Tibial artery (tissue), 4 donors: ENCODE measurements at regions not wholly inside any gene's neighbourhood (a gene's known extent, or its start where the extent isn't known, plus 50 kb on each side); places are given as distances from the start of the nearest gene placed in this dataset.

Source experiments
- DNase-seq, 2 donors: peaks; one replicate each; pipeline ENCODE4 v3.0.0-alpha.2; 2019
- H3K27ac ChIP-seq, 2 donors: fragments of 200-600 bp; sonication (generic) in 1 of 2; 1 replicate in 1 of 2; 2 replicates in 1 of 2; pipeline ENCODE4 v1.5.1; 2018 to 2019; ENCODE audit warnings: mild to moderate bottlenecking in 1 of 2
- H3K27me3 ChIP-seq, 2 donors: fragments of 200-600 bp; sonication (generic) in 1 of 2; one replicate each; pipeline versions ENCODE4 v1.5.1 to v1.6.0; 2016 to 2019
- H3K36me3 ChIP-seq, 3 donors: fragments of 200-600 bp; sonication (generic) in 2 of 3; one replicate each; pipeline ENCODE4 v1.5.1; 2016 to 2019; ENCODE audit warnings: mild to moderate bottlenecking in 2 of 3
- H3K4me1 ChIP-seq, 4 donors: fragments of 200-600 bp; sonication (generic) in 2 of 4; 1 replicate in 3 of 4; 2 replicates in 1 of 4; pipeline ENCODE4 v1.5.1; 2016 to 2019
- H3K4me3 ChIP-seq, 2 donors: fragments of 200-600 bp; sonication (generic) in 1 of 2; 1 replicate in 1 of 2; 2 replicates in 1 of 2; pipeline ENCODE4 v1.5.1; 2018 to 2019; ENCODE audit warnings: mild to moderate bottlenecking in 2 of 2
- H3K9me3 ChIP-seq, 3 donors: fragments of 200-600 bp; sonication (generic) in 1 of 3; one replicate each; pipeline ENCODE4 v1.5.1; 2016 to 2019
- CTCF ChIP-seq, 2 experiments: fragments of 200-600 bp in 1 of 2; fragments of 450-650 bp in 1 of 2; IDR thresholded peaks; one replicate each; pipeline ENCODE4 v1.5.1; 2017 to 2019; ENCODE audit warnings: antibody characterized with exemption in 2 of 2, mild to moderate bottlenecking in 1 of 2, moderate library complexity in 1 of 2
- intact Hi-C: fragments of 100-400 bp; cut with DNase I; formaldehyde crosslinking; loops from one replicate; pipeline ENCODE4 v1.15.0; 2023; ENCODE audit warnings: low total_unique reads

- Histone ChIP-seq H3K4me3 (peak overlapping the region in 1 of 2 donors; percentile 22), H3K36me3 (no peaks in the 10 kb centered on the region), H3K27me3 (no peaks in the 10 kb centered on the region), H3K9me3 (no peaks in the 10 kb centered on the region), H3K27ac (peak overlapping the region; percentile 47 to 65), H3K4me1 (peaks cover 0 to 29% (median 24%) of the 10 kb centered on the region in 4 donors)
- DNase-seq: no peak
- intact Hi-C loops: no loop called here
- no peak for TF ChIP-seq CTCF (IDR thresholded peaks at IDR 0.05)
Measured at GRCh38 chr6:139472351-139473015, 98.0 kb upstream of the CITED2 start.

GRCh38 chr6:139470997-139471396 lies 96.5 kb upstream of the CITED2 start:
- Histone ChIP-seq H3K4me1 (peaks cover 0 to 29% (median 24%) of the 10 kb centered on the region in 4 donors), H3K27ac (no peak overlapping the region), H3K27me3 (no peaks in the 10 kb centered on the region), H3K36me3 (no peaks in the 10 kb centered on the region), H3K9me3 (no peaks in the 10 kb centered on the region), H3K4me3 (no peak overlapping the region)
- intact Hi-C loops: no loop called here
- no peak for DNase-seq
- no peak for TF ChIP-seq CTCF (IDR thresholded peaks at IDR 0.05)

- intact Hi-C loops: no loop called here
- no peak overlapping the region for H3K4me3 ChIP-seq
- H3K9me3 ChIP-seq: no peaks in the 10 kb centered on the region
- DNase-seq: no peak
- TF ChIP-seq CTCF (IDR thresholded peaks at IDR 0.05): no peak
- H3K27me3 ChIP-seq: no peaks in the 10 kb centered on the region
- H3K36me3 ChIP-seq: no peaks in the 10 kb centered on the region
- H3K4me1 ChIP-seq: peaks cover 0 to 11% (median 8%) of the 10 kb centered on the region in 4 donors
- no peak overlapping the region for H3K27ac ChIP-seq
Measured at GRCh38 chr6:139468178-139468819, 93.9 kb upstream of the CITED2 start.

- Histone ChIP-seq H3K27ac (no peak overlapping the region), H3K36me3 (no peaks in the 10 kb centered on the region), H3K4me1 (no peaks in the 10 kb centered on the region), H3K9me3 (no peaks in the 10 kb centered on the region), H3K27me3 (no peaks in the 10 kb centered on the region), H3K4me3 (no peak overlapping the region)
- no peak for TF ChIP-seq CTCF (IDR thresholded peaks at IDR 0.05)
- intact Hi-C loops: no loop called here
- no peak for DNase-seq
Measured at GRCh38 chr6:139457476-139457875, 83.0 kb upstream of the CITED2 start.

- Histone ChIP-seq H3K4me1 (no peaks in the 10 kb centered on the region), H3K27me3 (no peaks in the 10 kb centered on the region), H3K4me3 (no peak overlapping the region), H3K27ac (no peak overlapping the region), H3K9me3 (no peaks in the 10 kb centered on the region), H3K36me3 (no peaks in the 10 kb centered on the region)
- intact Hi-C loops: no loop called here
- TF ChIP-seq CTCF (IDR thresholded peaks at IDR 0.05): no peak
- no peak for DNase-seq
Measured at GRCh38 chr6:139452148-139452876, 77.9 kb upstream of the CITED2 start.
